HTR-8/SVneo (cell line): ENCODE measurements at regions not wholly inside any gene's neighbourhood (a gene's known extent, or its start where the extent isn't known, plus 50 kb on each side); places are given as distances from the start of the nearest gene placed in this dataset.
A peak's percentile ranks its signal among the peaks of the same experiment; 100 is the strongest.
"Not testable (repeated sequence)": the region's sequence is repeated elsewhere in the genome, so short reads cannot be mapped to it uniquely, and the experiment has no call there.

Experiments used
- DNase-seq: peaks from one replicate; pipeline ENCODE4 v3.0.0; 2011; ENCODE audit warnings: low spot score, mixed read lengths; ENCODE audit not compliant: insufficient read length
- FAIRE-seq: peaks from 2 replicates; lab custom pipeline; 2011; peaks lifted over from hg19 to GRCh38; lab: Jason Lieb, UNC

GRCh38 chr10:117601716-117602115, 59.2 kb downstream of the EMX2 start:
- FAIRE-seq: no peak
- DNase-seq: no peak

- FAIRE-seq: no peak
- DNase-seq: no peak
Measured at GRCh38 chr10:117603081-117603480, 60.5 kb downstream of the EMX2 start.

GRCh38 chr10:117603726-117604125, 61.2 kb downstream of the EMX2 start:
- FAIRE-seq: no peak
- no peak for DNase-seq

- DNase-seq (peak; percentile 14), FAIRE-seq (no peak)
Measured at GRCh38 chr10:117609095-117609795, 66.7 kb downstream of the EMX2 start.

GRCh38 chr10:117609796-117610170, 67.2 kb downstream of the EMX2 start:
- DNase-seq: no peak
- no peak for FAIRE-seq

GRCh38 chr10:117610321-117610720, 67.8 kb downstream of the EMX2 start:
- DNase-seq: no peak
- FAIRE-seq: no peak

- DNase-seq (no peak), FAIRE-seq (no peak)
Measured at GRCh38 chr10:117612113-117612512, 69.6 kb downstream of the EMX2 start.

GRCh38 chr10:117615649-117616048, 73.1 kb downstream of the EMX2 start:
- FAIRE-seq (no peak), DNase-seq (no peak)

GRCh38 chr10:117616179-117616578, 73.6 kb downstream of the EMX2 start:
- FAIRE-seq: no peak

GRCh38 chr10:117617086-117617485, 74.5 kb downstream of the EMX2 start:
- no peak for DNase-seq
- no peak for FAIRE-seq

More at GRCh38 chr10:117616179-117616578, 73.6 kb downstream of the EMX2 start:
- DNase-seq: no peak

GRCh38 chr10:117617659-117618058, 75.1 kb downstream of the EMX2 start:
- no peak for FAIRE-seq

GRCh38 chr10:117619223-117619622, 76.7 kb downstream of the EMX2 start:
- no peak for DNase-seq
- FAIRE-seq: no peak

More at GRCh38 chr10:117617659-117618058, 75.1 kb downstream of the EMX2 start:
- DNase-seq: no peak

- FAIRE-seq (no peak), DNase-seq (no peak)
Measured at GRCh38 chr10:117619707-117620405, 77.3 kb downstream of the EMX2 start.

GRCh38 chr10:117621196-117621595, 78.7 kb downstream of the EMX2 start:
- DNase-seq (no peak), FAIRE-seq (no peak)

- DNase-seq (no peak), FAIRE-seq (no peak)
Measured at GRCh38 chr10:117621795-117622420, 79.4 kb downstream of the EMX2 start.

- DNase-seq: no peak
- FAIRE-seq: no peak
Measured at GRCh38 chr10:117622471-117623184, 80.1 kb downstream of the EMX2 start.

- DNase-seq (no peak), FAIRE-seq (no peak)
Measured at GRCh38 chr10:117626228-117626627, 83.7 kb downstream of the EMX2 start.

- DNase-seq (no peak), FAIRE-seq (no peak)
Measured at GRCh38 chr10:117627561-117627960, 85.0 kb downstream of the EMX2 start.

- DNase-seq, FAIRE-seq: not testable (repeated sequence)
Measured at GRCh38 chr10:117629717-117630116, 87.2 kb downstream of the EMX2 start.

- no peak for FAIRE-seq
- DNase-seq: no peak
Measured at GRCh38 chr10:117631276-117632145, 89.0 kb downstream of the EMX2 start.
